OCI-LY7 (cell line): ENCODE measurements at regions not wholly inside any gene's neighbourhood (a gene's known extent, or its start where the extent isn't known, plus 50 kb on each side); places are given as distances from the start of the nearest gene placed in this dataset.

Source experiments
- EZH2phosphoT487 ChIP-seq: fragments of 200-600 bp; sonication (generic); IDR thresholded peaks from 2 replicates; pipeline ENCODE4 v1.6.1; 2018; ENCODE audit warnings: low read depth, borderline replicate concordance, mild to moderate bottlenecking, mixed run types, antibody characterized with exemption, low read length, moderate library complexity, mixed read lengths
- TF ChIP-seq, protein P1 (sequence below): fragments of 200-600 bp; sonication (generic); conservative IDR thresholded peaks from 2 replicates; pipeline ENCODE4 v1.5.1; 2014; ENCODE audit warnings: mild to moderate bottlenecking, antibody characterized with exemption, low read length, moderate library complexity, mixed read lengths

DNA sequence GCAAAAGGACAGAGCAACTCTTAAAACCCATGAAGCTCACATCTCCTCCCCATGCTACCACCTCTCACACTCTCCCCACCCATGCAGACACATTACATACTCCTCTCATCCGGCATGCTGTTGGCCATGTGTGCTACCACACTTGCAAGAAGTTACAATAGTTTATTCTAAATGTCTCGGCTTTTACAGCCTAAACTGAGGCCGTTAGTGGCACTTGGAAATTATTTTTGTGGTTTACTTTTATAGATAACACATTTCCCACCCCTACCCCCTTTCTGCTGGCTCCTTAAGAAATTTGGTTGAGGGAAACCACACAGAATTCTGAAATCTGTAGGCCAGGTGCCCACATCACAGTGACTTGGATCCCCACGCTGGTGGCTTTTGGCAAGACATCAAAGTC lies 141.1 kb upstream of the HHIP start:
- TF ChIP-seq, protein P1, sequence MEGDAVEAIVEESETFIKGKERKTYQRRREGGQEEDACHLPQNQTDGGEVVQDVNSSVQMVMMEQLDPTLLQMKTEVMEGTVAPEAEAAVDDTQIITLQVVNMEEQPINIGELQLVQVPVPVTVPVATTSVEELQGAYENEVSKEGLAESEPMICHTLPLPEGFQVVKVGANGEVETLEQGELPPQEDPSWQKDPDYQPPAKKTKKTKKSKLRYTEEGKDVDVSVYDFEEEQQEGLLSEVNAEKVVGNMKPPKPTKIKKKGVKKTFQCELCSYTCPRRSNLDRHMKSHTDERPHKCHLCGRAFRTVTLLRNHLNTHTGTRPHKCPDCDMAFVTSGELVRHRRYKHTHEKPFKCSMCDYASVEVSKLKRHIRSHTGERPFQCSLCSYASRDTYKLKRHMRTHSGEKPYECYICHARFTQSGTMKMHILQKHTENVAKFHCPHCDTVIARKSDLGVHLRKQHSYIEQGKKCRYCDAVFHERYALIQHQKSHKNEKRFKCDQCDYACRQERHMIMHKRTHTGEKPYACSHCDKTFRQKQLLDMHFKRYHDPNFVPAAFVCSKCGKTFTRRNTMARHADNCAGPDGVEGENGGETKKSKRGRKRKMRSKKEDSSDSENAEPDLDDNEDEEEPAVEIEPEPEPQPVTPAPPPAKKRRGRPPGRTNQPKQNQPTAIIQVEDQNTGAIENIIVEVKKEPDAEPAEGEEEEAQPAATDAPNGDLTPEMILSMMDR: no peak
- TF ChIP-seq EZH2phosphoT487: no peak
